Skeletal muscle tissue (tissue), 3 donors: ENCODE measurements at regions not wholly inside any gene's neighbourhood (a gene's known extent, or its start where the extent isn't known, plus 50 kb on each side); places are given as distances from the start of the nearest gene placed in this dataset.

Source experiments
- H3K27ac ChIP-seq: one replicate; pipeline ENCODE4 v1.7.0; 2013; ENCODE audit warnings: mild to moderate bottlenecking, low read depth, low read length, inconsistent platforms
- H3K27me3 ChIP-seq, 3 donors: one replicate each; pipeline ENCODE4 v1.7.0; 2013; ENCODE audit warnings: low read length in 3 of 3; ENCODE audit not compliant: control insufficient read depth in 3 of 3, insufficient read depth in 3 of 3
- H3K36me3 ChIP-seq, 3 donors: one replicate each; pipeline ENCODE4 v1.7.0; 2013; ENCODE audit warnings: low read length in 3 of 3; ENCODE audit not compliant: control insufficient read depth in 3 of 3, insufficient read depth in 3 of 3
- H3K4me1 ChIP-seq, 3 donors: one replicate each; pipeline ENCODE4 v1.7.0; 2013; ENCODE audit warnings: low read length in 3 of 3, mild to moderate bottlenecking in 3 of 3; ENCODE audit not compliant: control insufficient read depth in 3 of 3, insufficient read depth in 3 of 3
- H3K4me3 ChIP-seq, 3 donors: one replicate each; pipeline ENCODE4 v1.7.0; 2013; ENCODE audit warnings: low read length in 3 of 3
- H3K9ac ChIP-seq, 3 donors: one replicate each; pipeline ENCODE4 v1.7.0; 2013; ENCODE audit warnings: low read length in 3 of 3, mild to moderate bottlenecking in 3 of 3, moderate library complexity in 2 of 3, low read depth in 1 of 3
- H3K9me3 ChIP-seq, 3 donors: one replicate each; pipeline ENCODE4 v1.7.0; 2013; ENCODE audit warnings: low read length in 3 of 3; ENCODE audit not compliant: control insufficient read depth in 3 of 3
- donor health status: Osteomylitis.

DNA sequence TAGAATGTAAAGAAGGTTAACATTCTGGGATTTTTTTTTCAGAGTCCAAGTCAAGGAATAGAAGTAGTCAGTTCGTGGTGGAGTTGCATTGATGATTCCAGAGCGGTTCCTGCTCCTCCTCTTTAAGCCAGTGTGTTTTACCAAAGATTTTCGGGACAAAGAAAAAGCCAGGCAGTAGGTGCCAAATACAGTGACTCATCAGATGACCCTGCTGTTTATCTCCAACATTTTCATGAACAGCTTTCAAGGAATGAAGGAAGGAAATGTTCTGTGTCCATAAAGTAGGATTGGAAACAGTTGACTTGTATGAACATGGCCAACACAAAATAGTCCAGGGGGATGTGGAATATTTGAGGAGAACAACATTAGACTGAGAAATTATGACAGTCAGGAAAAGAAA lies 142.4 kb upstream of the TMC3 start:
- no peak overlapping the region for H3K27ac ChIP-seq
- no peaks in the 10 kb centered on the region for H3K9me3 ChIP-seq
- no peaks in the 10 kb centered on the region for H3K4me1 ChIP-seq
- H3K27me3 ChIP-seq, result no peaks in the 10 kb centered on the region
- no peaks in the 10 kb centered on the region for H3K36me3 ChIP-seq
- H3K9ac ChIP-seq, result no peak overlapping the region
- H3K4me3 ChIP-seq, result no peak overlapping the region

DNA sequence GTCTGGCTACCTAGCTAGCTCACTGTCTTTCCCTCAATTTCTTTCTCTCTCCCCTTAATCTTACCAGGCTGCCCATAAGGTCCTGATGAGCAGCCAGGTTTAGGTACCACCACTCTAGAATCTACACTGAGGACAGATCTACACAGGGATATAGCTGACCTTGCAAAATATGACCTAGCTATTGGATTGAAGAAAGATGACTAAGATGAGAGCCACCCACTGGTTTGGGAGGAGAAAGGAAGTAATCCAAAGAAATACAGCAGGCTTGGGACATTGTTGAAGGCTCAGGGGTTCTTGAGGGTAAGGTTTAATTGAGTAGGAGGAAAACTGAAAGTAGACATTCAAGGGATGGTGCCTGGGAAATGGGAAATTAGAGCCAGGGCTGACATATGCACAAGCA lies 142.0 kb upstream of the TMC3 start:
- no peaks in the 10 kb centered on the region for H3K9me3 ChIP-seq
- no peak overlapping the region for H3K9ac ChIP-seq
- no peak overlapping the region for H3K4me3 ChIP-seq
- no peaks in the 10 kb centered on the region for H3K4me1 ChIP-seq
- H3K36me3 ChIP-seq, result no peaks in the 10 kb centered on the region
- H3K27ac ChIP-seq, result no peak overlapping the region
- no peaks in the 10 kb centered on the region for H3K27me3 ChIP-seq

DNA sequence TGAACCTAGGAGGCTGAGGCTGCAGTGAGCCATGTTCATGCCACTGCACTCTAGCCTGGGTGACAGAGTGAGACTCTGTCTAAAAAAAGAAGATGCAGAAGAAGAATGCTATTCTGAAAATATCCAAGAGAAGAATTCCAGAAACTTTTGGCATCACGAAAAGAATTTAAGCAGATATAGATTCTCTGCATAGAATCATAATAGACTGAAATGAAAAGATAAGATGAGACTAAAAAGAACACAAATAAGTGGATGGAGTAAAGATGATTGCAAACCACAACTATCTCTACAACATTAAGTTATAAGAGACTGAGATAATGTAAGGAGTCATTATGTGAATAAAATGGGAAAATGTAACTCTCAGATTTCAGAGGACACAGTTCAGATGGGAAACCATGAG lies 140.7 kb upstream of the TMC3 start:
- H3K4me3 ChIP-seq, result no peak overlapping the region
- H3K9ac ChIP-seq, result no peak overlapping the region
- no peaks in the 10 kb centered on the region for H3K27me3 ChIP-seq
- no peaks in the 10 kb centered on the region for H3K36me3 ChIP-seq
- H3K27ac ChIP-seq, result no peak overlapping the region
- no peaks in the 10 kb centered on the region for H3K4me1 ChIP-seq
- H3K9me3 ChIP-seq, result no peaks in the 10 kb centered on the region

DNA sequence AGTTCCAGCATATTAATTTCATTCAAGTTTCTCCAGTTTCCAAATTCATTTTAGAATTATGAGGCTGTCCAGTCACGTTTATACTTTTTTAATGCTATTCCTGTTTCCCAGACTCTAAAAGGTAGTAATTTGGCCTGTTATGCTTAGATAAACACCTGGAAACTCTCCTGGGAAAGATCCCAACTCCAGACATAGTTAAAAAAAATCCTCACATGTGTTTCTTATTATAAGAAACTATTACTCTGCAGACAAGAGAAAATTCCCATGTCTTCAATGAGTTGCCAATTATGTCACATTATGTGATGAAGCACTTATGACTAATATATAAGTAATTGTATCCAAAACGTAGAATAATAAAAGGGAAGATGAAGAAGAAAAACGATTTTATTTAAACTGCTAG lies 137.1 kb upstream of the TMC3 start:
- no peaks in the 10 kb centered on the region for H3K36me3 ChIP-seq
- no peaks in the 10 kb centered on the region for H3K27me3 ChIP-seq
- no peaks in the 10 kb centered on the region for H3K9me3 ChIP-seq
- H3K4me1 ChIP-seq, result no peaks in the 10 kb centered on the region
- H3K4me3 ChIP-seq, result no peak overlapping the region
- no peak overlapping the region for H3K27ac ChIP-seq
- H3K9ac ChIP-seq, result no peak overlapping the region

DNA sequence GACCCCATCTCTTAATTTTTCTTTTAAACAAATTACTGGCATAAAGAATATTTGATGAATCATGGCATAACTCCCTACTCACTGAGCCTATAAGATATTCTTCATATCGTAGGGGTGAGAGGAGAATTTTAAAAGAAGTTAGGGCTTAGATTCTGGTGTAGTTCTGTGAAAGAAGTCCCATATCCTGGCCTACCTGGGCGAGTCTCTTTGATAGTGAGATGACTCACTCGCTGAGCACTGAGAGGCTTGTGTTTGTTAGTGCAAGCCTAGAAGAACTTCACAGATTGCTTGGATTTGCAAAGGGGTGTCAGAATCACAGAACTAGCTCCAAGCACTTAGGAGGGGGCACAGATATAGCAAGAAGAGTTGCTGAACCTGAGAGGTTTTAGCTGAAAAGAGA lies 133.8 kb upstream of the TMC3 start:
- H3K36me3 ChIP-seq, result no peaks in the 10 kb centered on the region
- H3K27me3 ChIP-seq, result peaks cover 0 to 2% (median 0%) of the 10 kb centered on the region in 3 donors
- H3K4me1 ChIP-seq, result no peaks in the 10 kb centered on the region
- no peak overlapping the region for H3K9ac ChIP-seq
- no peaks in the 10 kb centered on the region for H3K9me3 ChIP-seq
- no peak overlapping the region for H3K4me3 ChIP-seq
- H3K27ac ChIP-seq, result no peak overlapping the region

DNA sequence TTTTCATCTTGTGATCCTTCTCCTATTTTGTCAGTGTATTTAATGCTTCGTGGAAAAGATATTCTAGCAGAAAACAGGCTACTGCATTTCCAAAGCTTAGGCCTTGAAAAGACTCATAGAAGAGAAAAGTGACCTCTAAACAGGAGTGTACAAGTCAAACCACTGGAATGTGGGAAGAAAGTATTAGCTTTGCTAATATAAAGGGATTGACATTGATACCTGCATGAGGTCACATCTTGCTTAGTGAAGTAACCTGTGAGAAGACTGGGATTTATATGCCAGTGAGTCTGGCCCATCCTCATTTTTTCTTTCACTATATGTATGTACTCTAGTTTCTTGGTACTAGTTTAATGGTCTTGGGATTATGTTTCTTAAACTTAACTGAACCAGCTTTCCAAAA lies 132.9 kb upstream of the TMC3 start:
- Histone ChIP-seq H3K4me1 (no peaks in the 10 kb centered on the region), H3K4me3 (no peak overlapping the region), H3K36me3 (no peaks in the 10 kb centered on the region), H3K9ac (no peak overlapping the region), H3K27me3 (peaks cover 0 to 2% (median 0%) of the 10 kb centered on the region in 3 donors), H3K9me3 (no peaks in the 10 kb centered on the region), H3K27ac (no peak overlapping the region)

DNA sequence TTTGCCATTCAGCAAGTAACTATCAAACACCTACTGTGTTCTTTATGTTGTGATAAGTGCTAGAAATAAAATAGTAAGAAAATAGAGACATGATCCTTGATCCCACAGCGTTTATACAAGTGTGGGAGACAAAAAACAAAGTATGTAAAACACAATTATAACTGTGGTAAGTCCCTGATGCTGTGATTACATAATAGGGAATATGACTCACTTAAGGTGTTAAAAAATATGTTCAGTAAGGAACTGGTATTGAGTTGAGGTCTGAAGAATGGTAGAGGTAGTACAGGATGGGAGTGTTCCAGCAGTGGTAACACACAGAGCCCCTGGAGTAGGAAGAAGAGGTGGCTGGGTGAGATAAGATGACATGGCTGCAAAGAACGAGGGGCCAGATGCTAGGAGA lies 132.1 kb upstream of the TMC3 start:
- Histone ChIP-seq H3K27me3 (peaks cover 0 to 2% (median 0%) of the 10 kb centered on the region in 3 donors), H3K4me3 (no peak overlapping the region), H3K27ac (no peak overlapping the region), H3K9me3 (no peaks in the 10 kb centered on the region), H3K36me3 (no peaks in the 10 kb centered on the region), H3K4me1 (no peaks in the 10 kb centered on the region), H3K9ac (no peak overlapping the region)

DNA sequence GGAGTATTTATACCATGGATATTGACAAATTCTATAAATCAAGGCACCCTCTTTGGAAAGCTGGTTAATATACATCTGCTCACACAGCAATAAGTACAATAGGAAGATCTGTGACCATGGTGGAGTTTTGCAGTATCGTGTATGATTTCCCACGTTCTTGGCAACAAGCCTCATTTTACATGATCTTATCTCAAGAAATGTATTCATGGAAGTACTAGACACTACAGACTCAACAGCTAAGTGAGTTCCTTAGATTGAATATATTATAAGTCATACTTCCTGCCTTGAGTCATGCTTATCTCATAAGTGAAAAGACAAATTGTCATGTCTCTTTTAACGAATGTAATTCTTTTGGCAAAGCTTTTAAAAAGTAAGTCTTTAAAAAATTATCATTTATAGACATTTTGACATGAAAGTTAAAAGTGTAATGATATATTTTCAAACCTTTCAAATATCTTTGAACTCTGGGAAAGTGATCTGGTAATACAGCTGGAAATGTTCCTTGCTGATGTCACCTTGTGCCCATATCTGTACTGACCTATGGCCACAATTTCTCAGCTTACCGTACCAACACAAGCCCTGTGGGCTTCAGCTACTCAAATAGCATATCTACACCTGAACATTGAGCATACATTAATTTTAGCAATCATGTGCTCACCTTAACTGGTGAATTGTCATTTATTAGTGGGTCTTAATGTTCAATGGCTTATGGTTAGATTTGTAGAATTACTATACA lies 130.3 kb upstream of the TMC3 start:
- Histone ChIP-seq H3K27ac (no peak overlapping the region), H3K4me3 (no peak overlapping the region), H3K9me3 (peaks cover 0 to 2% (median 0%) of the 10 kb centered on the region in 3 donors), H3K27me3 (peaks cover 0 to 2% (median 0%) of the 10 kb centered on the region in 3 donors), H3K9ac (no peak overlapping the region), H3K4me1 (no peaks in the 10 kb centered on the region), H3K36me3 (no peaks in the 10 kb centered on the region)

DNA sequence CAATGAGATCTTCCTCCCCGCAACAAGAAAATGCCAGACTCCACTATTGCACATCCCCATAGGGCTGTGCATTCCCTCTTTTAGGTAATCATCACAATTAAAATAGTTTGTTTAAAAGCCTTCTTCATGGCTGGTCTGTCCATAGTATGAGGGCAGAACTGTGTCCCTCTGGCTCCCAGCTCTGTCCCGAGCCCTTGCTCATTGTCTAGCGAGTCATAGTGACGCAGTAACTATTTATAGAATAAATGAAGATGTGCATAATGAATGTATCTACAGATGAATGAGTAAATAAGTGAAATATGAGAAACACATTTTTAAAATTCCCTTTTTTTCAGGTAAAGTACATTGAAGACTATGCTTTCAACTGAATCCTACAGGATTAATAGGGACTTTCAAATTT lies 128.4 kb upstream of the TMC3 start:
- Histone ChIP-seq H3K36me3 (no peaks in the 10 kb centered on the region), H3K4me3 (no peak overlapping the region), H3K9ac (no peak overlapping the region), H3K27ac (no peak overlapping the region), H3K4me1 (no peaks in the 10 kb centered on the region), H3K27me3 (peaks cover 0 to 5% (median 0%) of the 10 kb centered on the region in 3 donors), H3K9me3 (peaks cover 0 to 2% (median 0%) of the 10 kb centered on the region in 3 donors)

DNA sequence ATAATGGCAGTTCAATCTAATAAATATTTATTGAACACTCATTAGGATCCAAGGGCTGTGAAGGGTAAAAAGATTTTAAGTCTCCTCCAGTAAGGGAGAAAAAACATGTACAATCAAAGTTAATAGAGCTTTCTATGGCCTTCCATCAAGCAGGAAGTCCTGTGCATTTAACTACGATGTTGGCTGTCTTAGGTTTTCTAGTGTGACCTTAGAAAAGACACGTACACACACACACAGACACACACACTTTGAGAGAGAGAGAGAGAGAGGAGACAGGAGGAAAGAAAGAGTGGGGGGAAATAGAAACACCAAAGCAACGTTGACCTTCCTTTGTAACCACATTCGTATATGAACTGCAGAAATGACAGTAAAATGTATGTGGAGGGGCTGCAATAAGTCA lies 126.1 kb upstream of the TMC3 start:
- Histone ChIP-seq H3K4me3 (no peak overlapping the region), H3K36me3 (no peaks in the 10 kb centered on the region), H3K27me3 (peaks cover 2 to 12% (median 3%) of the 10 kb centered on the region in 3 donors), H3K9ac (no peak overlapping the region), H3K9me3 (peaks cover 0 to 2% (median 0%) of the 10 kb centered on the region in 3 donors), H3K27ac (no peak overlapping the region), H3K4me1 (no peaks in the 10 kb centered on the region)
